NCI-H146 treated with DMSO at 0.1 percent for 48 hours (cell line): ENCODE measurements at regions not wholly inside any gene's neighbourhood (a gene's known extent, or its start where the extent isn't known, plus 50 kb on each side); places are given as distances from the start of the nearest gene placed in this dataset.

Source experiments
- DNase-seq: peaks from one replicate; lab custom pipeline; 2025; ENCODE audit not compliant: unreplicated experiment; lab: John Stamatoyannopoulos, UW

- DNase-seq, result no peak
Measured at GRCh38 chr18:46425511-46425910, 231.5 kb downstream of the LOXHD1 start.

GRCh38 chr18:46426021-46426678 lies 230.9 kb downstream of the LOXHD1 start:
- DNase-seq, result no peak

- no peak for DNase-seq
Measured at GRCh38 chr18:46426679-46427047, 230.4 kb downstream of the LOXHD1 start.
